ENCODE measurements at regions not wholly inside any gene's neighbourhood (a gene's known extent, or its start where the extent isn't known, plus 50 kb on each side); places are given as distances from the start of the nearest gene placed in this dataset.

- no peak for DNase-seq (ENCODE audit: low read depth, low spot score)
Measured at GRCh38 chr22:23410411-23410810, 169.7 kb downstream of the IGLL1 start.

GRCh38 chr22:23409976-23410375 is 170.1 kb downstream of the IGLL1 start:
- no peak for DNase-seq (ENCODE audit: low read depth, low spot score)

- no peak for DNase-seq (ENCODE audit: low read depth, low spot score)
Measured at GRCh38 chr22:23408321-23408720, 171.8 kb downstream of the IGLL1 start.

GRCh38 chr22:23405366-23405851 is 174.7 kb downstream of the IGLL1 start:
- no peak for DNase-seq (ENCODE audit: low read depth, low spot score)

GRCh38 chr22:23404689-23405365 is 175.3 kb downstream of the IGLL1 start:
- no peak for DNase-seq (ENCODE audit: low read depth, low spot score)

- no peak for DNase-seq (ENCODE audit: low read depth, low spot score)
Measured at GRCh38 chr22:23403720-23404688, 176.1 kb downstream of the IGLL1 start.

- no peak for DNase-seq (ENCODE audit: low read depth, low spot score)
Measured at GRCh38 chr22:23403152-23403719, 176.9 kb downstream of the IGLL1 start.

GRCh38 chr22:23402275-23403151 is 177.6 kb downstream of the IGLL1 start:
- no peak for DNase-seq (ENCODE audit: low read depth, low spot score)

- DNase-seq (ENCODE audit: low read depth, low spot score) = no peak
Measured at GRCh38 chr22:23401910-23402274, 178.2 kb downstream of the IGLL1 start.

GRCh38 chr22:23401111-23401909 is 178.8 kb downstream of the IGLL1 start:
- no peak for DNase-seq (ENCODE audit: low read depth, low spot score)

GRCh38 chr22:23400286-23400981 is 179.7 kb downstream of the IGLL1 start:
- no peak for DNase-seq (ENCODE audit: low read depth, low spot score)

- no peak for DNase-seq (ENCODE audit: low read depth, low spot score)
Measured at GRCh38 chr22:23399367-23400285, 180.5 kb downstream of the IGLL1 start.

GRCh38 chr22:23398701-23399366 is 181.3 kb downstream of the IGLL1 start:
- no peak for DNase-seq (ENCODE audit: low read depth, low spot score)

- DNase-seq (ENCODE audit: low read depth, low spot score) = no peak
Measured at GRCh38 chr22:23397613-23398567, 182.2 kb downstream of the IGLL1 start.

- DNase-seq (ENCODE audit: low read depth, low spot score) = no peak
Measured at GRCh38 chr22:23397008-23397612, 183.0 kb downstream of the IGLL1 start.

- DNase-seq (ENCODE audit: low read depth, low spot score) = no peak
Measured at GRCh38 chr22:23396362-23397007, 183.6 kb downstream of the IGLL1 start.

Data from iPS DF 19.7 (cell line).